NT2/D1 (cell line): ENCODE measurements at regions not wholly inside any gene's neighbourhood (a gene's known extent, or its start where the extent isn't known, plus 50 kb on each side); places are given as distances from the start of the nearest gene placed in this dataset.

ENCODE experiments used
- DNase-seq: peaks from one replicate; pipeline ENCODE4 v3.0.0-alpha.2; 2011; ENCODE audit warnings: low read depth, low spot score
- H3K27me3 ChIP-seq: 2 replicates; pipeline ENCODE4 v1.6.0; 2011; ENCODE audit warnings: mild to moderate bottlenecking; ENCODE audit not compliant: insufficient read length, insufficient read depth
- H3K36me3 ChIP-seq: 2 replicates; pipeline ENCODE4 v1.6.1; 2011; ENCODE audit warnings: mild to moderate bottlenecking, low read length, mixed read lengths; ENCODE audit not compliant: insufficient read depth, insufficient read length
- H3K4me1 ChIP-seq: 2 replicates; pipeline ENCODE4 v1.5.1; 2011; ENCODE audit not compliant: insufficient read depth, insufficient read length
- H3K4me3 ChIP-seq: 2 replicates; pipeline ENCODE4 v1.5.1; 2011; ENCODE audit warnings: low read depth; ENCODE audit not compliant: insufficient read length
- H3K9ac ChIP-seq: 2 replicates; pipeline ENCODE4 v1.6.0; 2011; ENCODE audit warnings: low read depth; ENCODE audit not compliant: insufficient read length
- H3K9me3 ChIP-seq: 2 replicates; pipeline ENCODE4 v1.5.1; 2011; ENCODE audit warnings: mild to moderate bottlenecking, low read length; ENCODE audit not compliant: insufficient read depth
- SUZ12 ChIP-seq: IDR thresholded peaks from 2 replicates; pipeline ENCODE4 v1.6.1; 2011; ENCODE audit not compliant: insufficient read length, insufficient read depth; ENCODE audit errors: extremely low read depth
- YY1 ChIP-seq: IDR thresholded peaks from 2 replicates; pipeline ENCODE4 v1.6.1; 2011; ENCODE audit not compliant: insufficient read length, insufficient read depth
- ZNF274 ChIP-seq: IDR thresholded peaks from 2 replicates; pipeline ENCODE4 v1.6.1; 2011; ENCODE audit warnings: mild to moderate bottlenecking, low read depth, low read length

DNA sequence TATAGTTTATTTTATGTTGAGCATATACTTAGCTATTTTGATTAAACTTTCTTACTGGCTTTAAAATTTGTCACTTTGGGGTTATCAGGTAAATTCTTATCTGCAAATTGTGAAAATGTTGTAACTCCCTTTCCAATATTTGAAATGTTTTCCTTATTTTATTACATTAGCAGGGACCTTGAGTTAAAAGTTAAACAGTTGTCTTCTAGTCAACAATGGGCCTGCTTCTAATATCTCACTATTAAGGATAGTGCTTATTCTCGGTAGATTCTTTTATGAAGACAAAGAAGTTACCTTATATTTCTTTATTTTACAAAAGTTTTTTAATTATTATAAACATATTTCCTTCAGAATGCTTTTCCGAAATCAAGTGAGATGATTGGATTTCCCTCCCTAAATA is 53.7 kb upstream of the AHR start:
- H3K4me1 ChIP-seq: no peaks in the 10 kb centered on the region

DNA sequence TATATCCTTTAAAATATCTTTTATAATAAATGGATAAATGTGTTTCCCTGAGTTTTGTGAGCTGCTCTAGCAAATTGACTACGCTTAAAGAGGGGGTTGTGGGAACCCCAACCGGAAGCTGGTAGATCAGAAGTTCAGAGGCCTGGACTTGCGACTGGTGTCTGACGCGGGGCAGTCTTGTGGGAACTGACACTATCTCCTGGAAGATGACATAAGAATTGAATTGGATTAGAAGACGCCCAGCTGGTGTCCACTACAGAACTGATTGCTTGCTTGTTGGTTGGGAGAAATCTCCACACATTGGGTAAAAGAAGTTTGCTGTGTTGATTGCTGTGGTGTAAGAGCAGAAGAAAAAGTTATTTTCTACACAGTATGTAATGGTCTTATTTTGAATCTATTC is 51.1 kb upstream of the AHR start:
- Histone ChIP-seq H3K9ac (no peak overlapping the region), H3K9me3 (no peaks in the 10 kb centered on the region), H3K4me1 (no peaks in the 10 kb centered on the region), H3K4me3 (no peak overlapping the region), H3K36me3 (no peaks in the 10 kb centered on the region), H3K27me3 (no peaks in the 10 kb centered on the region)
- TF ChIP-seq YY1 (no peak), SUZ12 (no peak), ZNF274 (no peak)
- no peak for DNase-seq

More for the DNA sequence above, 53.7 kb upstream of the AHR start:
- no peaks in the 10 kb centered on the region for H3K27me3 ChIP-seq
- DNase-seq: no peak
- H3K9me3 ChIP-seq: no peaks in the 10 kb centered on the region
- no peaks in the 10 kb centered on the region for H3K36me3 ChIP-seq
- no peak overlapping the region for H3K4me3 ChIP-seq
- H3K9ac ChIP-seq: no peak overlapping the region
- no peak for TF ChIP-seq ZNF274
- no peak for TF ChIP-seq YY1
- TF ChIP-seq SUZ12: no peak

DNA sequence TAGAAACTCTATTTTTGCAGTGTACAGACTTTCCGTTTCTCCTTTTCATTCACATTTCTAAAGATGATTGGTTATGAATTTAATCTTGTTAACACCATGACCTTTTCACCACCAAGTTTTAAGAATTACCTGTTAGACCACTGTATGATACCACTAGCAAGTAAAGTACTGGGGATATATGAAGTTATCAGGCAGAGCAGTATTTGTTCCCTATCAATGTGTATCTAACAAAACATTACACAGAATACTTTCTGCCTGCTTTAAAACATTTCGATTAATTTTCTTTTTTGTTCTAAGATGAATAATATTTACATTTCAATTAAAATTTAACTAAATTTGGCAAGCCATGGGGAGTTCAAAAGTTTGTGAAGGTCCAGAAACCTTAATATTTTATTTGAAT is 49.9 kb upstream of the AHR start:
- no peak for DNase-seq
- no peaks in the 10 kb centered on the region for H3K27me3 ChIP-seq
- no peaks in the 10 kb centered on the region for H3K4me1 ChIP-seq
- no peak overlapping the region for H3K9ac ChIP-seq
- no peaks in the 10 kb centered on the region for H3K9me3 ChIP-seq
- H3K36me3 ChIP-seq: no peaks in the 10 kb centered on the region
- TF ChIP-seq SUZ12 (no peak), ZNF274 (no peak), YY1 (no peak)
- no peak overlapping the region for H3K4me3 ChIP-seq
